ENCODE measurements at regions not wholly inside any gene's neighbourhood (a gene's known extent, or its start where the extent isn't known, plus 50 kb on each side); places are given as distances from the start of the nearest gene placed in this dataset.

DNA sequence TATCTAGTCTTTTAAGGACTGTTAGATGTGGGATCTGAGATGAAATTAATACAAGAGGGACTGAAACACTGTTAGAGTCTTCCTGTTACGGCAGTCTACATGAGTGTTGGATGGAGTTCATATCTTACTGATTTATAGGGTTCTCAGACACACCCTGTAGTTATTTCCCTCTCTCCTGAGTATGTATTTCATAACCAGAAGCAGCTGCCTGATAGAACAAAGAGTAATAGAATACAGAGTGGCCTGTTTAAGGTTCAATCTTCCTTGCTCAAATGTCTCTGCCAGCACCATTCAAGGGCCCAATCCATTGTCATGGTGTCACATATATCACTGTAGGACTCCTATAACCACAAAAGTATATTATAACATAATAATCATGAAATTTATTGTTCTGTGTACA is 1229.1 kb upstream of the ACVR2A start:
- no peaks in the 10 kb centered on the region for H3K4me1 ChIP-seq (ENCODE audit: insufficient read depth)
- TF ChIP-seq EZH2 (IDR thresholded peaks at IDR 0.05; ENCODE audit: low read depth, unreplicated experiment) = no peak
- no peak for TF ChIP-seq ZNF331 (CRISPR knock-in tag; IDR thresholded peaks at IDR 0.05; ENCODE audit: low read depth)
- TF ChIP-seq, protein P1, sequence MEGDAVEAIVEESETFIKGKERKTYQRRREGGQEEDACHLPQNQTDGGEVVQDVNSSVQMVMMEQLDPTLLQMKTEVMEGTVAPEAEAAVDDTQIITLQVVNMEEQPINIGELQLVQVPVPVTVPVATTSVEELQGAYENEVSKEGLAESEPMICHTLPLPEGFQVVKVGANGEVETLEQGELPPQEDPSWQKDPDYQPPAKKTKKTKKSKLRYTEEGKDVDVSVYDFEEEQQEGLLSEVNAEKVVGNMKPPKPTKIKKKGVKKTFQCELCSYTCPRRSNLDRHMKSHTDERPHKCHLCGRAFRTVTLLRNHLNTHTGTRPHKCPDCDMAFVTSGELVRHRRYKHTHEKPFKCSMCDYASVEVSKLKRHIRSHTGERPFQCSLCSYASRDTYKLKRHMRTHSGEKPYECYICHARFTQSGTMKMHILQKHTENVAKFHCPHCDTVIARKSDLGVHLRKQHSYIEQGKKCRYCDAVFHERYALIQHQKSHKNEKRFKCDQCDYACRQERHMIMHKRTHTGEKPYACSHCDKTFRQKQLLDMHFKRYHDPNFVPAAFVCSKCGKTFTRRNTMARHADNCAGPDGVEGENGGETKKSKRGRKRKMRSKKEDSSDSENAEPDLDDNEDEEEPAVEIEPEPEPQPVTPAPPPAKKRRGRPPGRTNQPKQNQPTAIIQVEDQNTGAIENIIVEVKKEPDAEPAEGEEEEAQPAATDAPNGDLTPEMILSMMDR (conservative IDR thresholded peaks at IDR 0.05; ENCODE audit: low read depth in 2 of 2) = no peak
- TF ChIP-seq REST (IDR thresholded peaks at IDR 0.05; ENCODE audit: unreplicated experiment) = no peak
- TF ChIP-seq JUNB (IDR thresholded peaks at IDR 0.05; ENCODE audit: unreplicated experiment) = no peak
- TF ChIP-seq, protein P2, sequence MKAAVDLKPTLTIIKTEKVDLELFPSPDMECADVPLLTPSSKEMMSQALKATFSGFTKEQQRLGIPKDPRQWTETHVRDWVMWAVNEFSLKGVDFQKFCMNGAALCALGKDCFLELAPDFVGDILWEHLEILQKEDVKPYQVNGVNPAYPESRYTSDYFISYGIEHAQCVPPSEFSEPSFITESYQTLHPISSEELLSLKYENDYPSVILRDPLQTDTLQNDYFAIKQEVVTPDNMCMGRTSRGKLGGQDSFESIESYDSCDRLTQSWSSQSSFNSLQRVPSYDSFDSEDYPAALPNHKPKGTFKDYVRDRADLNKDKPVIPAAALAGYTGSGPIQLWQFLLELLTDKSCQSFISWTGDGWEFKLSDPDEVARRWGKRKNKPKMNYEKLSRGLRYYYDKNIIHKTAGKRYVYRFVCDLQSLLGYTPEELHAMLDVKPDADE (IDR thresholded peaks at IDR 0.05) = no peak
- H3K9me2 ChIP-seq (ENCODE audit: insufficient read depth) = no peaks in the 10 kb centered on the region; the same call in 1 of the 2 replicates
- no peak overlapping the region for H3K4me3 ChIP-seq
- H3K79me2 ChIP-seq (replicated peaks; ENCODE audit: insufficient read depth) = no peaks in the 10 kb centered on the region
- Mint-ChIP-seq H3K4me1 (no peaks in the 10 kb centered on the region), H3K4me3 (no peak overlapping the region), H3K27me3 (ENCODE audit: insufficient read depth, low read depth, poor library complexity) (no peaks in the 10 kb centered on the region), H3K36me3 (ENCODE audit: low read depth) (peaks cover 45% of the 10 kb centered on the region), H3K9me3 (peaks cover 40% of the 10 kb centered on the region), H3K27ac (no peak overlapping the region)
- no peak overlapping the region for H2AFZ ChIP-seq
- no peaks in the 10 kb centered on the region for H4K20me1 ChIP-seq (replicated peaks; ENCODE audit: insufficient read depth)
- no peak for ATAC-seq
- no peak overlapping the region for H3K27ac ChIP-seq (ENCODE audit: low read depth)
- no peak for DNase-seq (ENCODE audit: low spot score)
- H3K4me2 ChIP-seq = no peak overlapping the region
- no peaks in the 10 kb centered on the region for H3K36me3 ChIP-seq (ENCODE audit: insufficient read depth)
- no peaks in the 10 kb centered on the region for H3K27me3 ChIP-seq (ENCODE audit: insufficient read depth)
- H3F3A ChIP-seq (replicated peaks; ENCODE audit: low read depth) = no peaks in the 10 kb centered on the region

GRCh38 chr2:146608490-146608889 is 1236.3 kb upstream of the ACVR2A start:
- no peaks in the 10 kb centered on the region for H3K27me3 ChIP-seq (ENCODE audit: insufficient read depth)
- H3K4me2 ChIP-seq = no peak overlapping the region
- Mint-ChIP-seq H3K27me3 (ENCODE audit: insufficient read depth, low read depth, poor library complexity) (no peaks in the 10 kb centered on the region), H3K27ac (no peak overlapping the region), H3K4me3 (no peak overlapping the region), H3K9me3 (no peaks in the 10 kb centered on the region; the same call in 1 of the 3 replicates), H3K36me3 (ENCODE audit: low read depth) (no peaks in the 10 kb centered on the region; the same call in 2 of the 3 replicates), H3K4me1 (no peaks in the 10 kb centered on the region)
- H3K4me1 ChIP-seq (ENCODE audit: insufficient read depth) = no peaks in the 10 kb centered on the region
- ATAC-seq (no peak), DNase-seq (ENCODE audit: low spot score) (no peak)
- no peak overlapping the region for H3K27ac ChIP-seq (ENCODE audit: low read depth)
- H3K9me2 ChIP-seq (ENCODE audit: insufficient read depth) = no peaks in the 10 kb centered on the region
- no peak overlapping the region for H2AFZ ChIP-seq
- no peaks in the 10 kb centered on the region for H3F3A ChIP-seq (replicated peaks; ENCODE audit: low read depth)
- H3K79me2 ChIP-seq (replicated peaks; ENCODE audit: insufficient read depth) = no peaks in the 10 kb centered on the region
- TF ChIP-seq EZH2phosphoT487 (IDR thresholded peaks at IDR 0.05; ENCODE audit: unreplicated experiment) (no peak), NANOG (IDR thresholded peaks at IDR 0.05; ENCODE audit: borderline replicate concordance) (no peak), CREB1 (CRISPR knock-in tag; IDR thresholded peaks at IDR 0.05; ENCODE audit: low read depth) (no peak), EZH2 (IDR thresholded peaks at IDR 0.05; ENCODE audit: low read depth, unreplicated experiment) (no peak), ZNF114 (CRISPR knock-in tag; IDR thresholded peaks at IDR 0.05) (no peak)
- H4K20me1 ChIP-seq (replicated peaks; ENCODE audit: insufficient read depth) = no peaks in the 10 kb centered on the region
- H3K4me3 ChIP-seq = no peak overlapping the region
- H3K36me3 ChIP-seq (ENCODE audit: insufficient read depth) = no peaks in the 10 kb centered on the region

Measured in GM23338 (cell line).